Mesodermal cell (in vitro differentiated cells): ENCODE measurements at regions not wholly inside any gene's neighbourhood (a gene's known extent, or its start where the extent isn't known, plus 50 kb on each side); places are given as distances from the start of the nearest gene placed in this dataset.

Source experiments
- H3K27ac ChIP-seq: 2 replicates; pipeline ENCODE4 v1.7.0; 2013; ENCODE audit warnings: mild to moderate bottlenecking, low read depth, low read length, moderate library complexity; ENCODE audit not compliant: severe bottlenecking
- H3K36me3 ChIP-seq: 2 replicates; pipeline ENCODE4 v1.7.1; 2013; ENCODE audit warnings: mild to moderate bottlenecking, low read length, moderate library complexity; ENCODE audit not compliant: control insufficient read depth, insufficient read depth
- H3K4me1 ChIP-seq: one replicate; pipeline ENCODE4 v1.7.1; 2013; ENCODE audit warnings: mild to moderate bottlenecking, low read length; ENCODE audit not compliant: insufficient read depth, control insufficient read depth, poor library complexity, severe bottlenecking
- H3K4me3 ChIP-seq: 2 replicates; pipeline ENCODE4 v1.7.0; 2013; ENCODE audit warnings: low read length, control low read depth, mild to moderate bottlenecking; ENCODE audit not compliant: insufficient read depth, poor library complexity, severe bottlenecking; ENCODE audit errors: extremely low read depth
- H3K9me3 ChIP-seq: 2 replicates; pipeline ENCODE4 v1.7.1; 2013; ENCODE audit warnings: mild to moderate bottlenecking, low read length, moderate library complexity; ENCODE audit not compliant: control insufficient read depth
- WGBS, 2 experiments: methylation state at CpG; one replicate each; pipeline ENCODE4 v1.1.5; 2013; ENCODE audit warnings: missing lambda C conversion rate in 2 of 2; ENCODE audit not compliant: insufficient coverage in 2 of 2; 5-methylcytosine and 5-hydroxymethylcytosine counted together

- Histone ChIP-seq H3K9me3 (no peaks in the 10 kb centered on the region), H3K4me1 (no peaks in the 10 kb centered on the region), H3K4me3 (no peak overlapping the region), H3K36me3 (no peaks in the 10 kb centered on the region), H3K27ac (no peak overlapping the region)
- 83 to 89% methylated on average over 2 to 3 of the region's 3 CpGs for WGBS, 2 experiments
Observed at GRCh38 chr11:31861011-31861410, 49.9 kb upstream of the PAX6 start.
